H1 (cell line): ENCODE measurements at regions not wholly inside any gene's neighbourhood (a gene's known extent, or its start where the extent isn't known, plus 50 kb on each side); places are given as distances from the start of the nearest gene placed in this dataset.

Experiments used
- BCL11A ChIP-seq, 2 experiments: IDR thresholded peaks; one replicate each; pipeline ENCODE4 v1.6.1; 2011; ENCODE audit warnings: low read depth in 2 of 2, low read length in 2 of 2, mild to moderate bottlenecking in 2 of 2
- JUND ChIP-seq: IDR thresholded peaks from 2 replicates; pipeline ENCODE4 v1.6.1; 2011; ENCODE audit warnings: mild to moderate bottlenecking, improper control_type of control experiment, low read length
- NRF1 ChIP-seq: IDR thresholded peaks from 2 replicates; pipeline ENCODE4 v1.6.1; 2011; ENCODE audit warnings: mild to moderate bottlenecking, low read depth, low read length, improper control_type of control experiment
- POLR2A ChIP-seq, 2 experiments: IDR thresholded peaks; 1 replicate in 1 of 2; 2 replicates in 1 of 2; pipeline ENCODE4 v1.6.1; 2011; ENCODE audit warnings: low read depth in 2 of 2, low read length in 2 of 2, mild to moderate bottlenecking in 2 of 2; ENCODE audit errors: control extremely low read depth in 1 of 2
- RFX5 ChIP-seq: IDR thresholded peaks from 2 replicates; pipeline ENCODE4 v1.6.1; 2011; ENCODE audit warnings: low read depth, low read length, improper control_type of control experiment, borderline replicate concordance
- TEAD4 ChIP-seq: IDR thresholded peaks from 2 replicates; pipeline ENCODE4 v1.6.1; 2012; ENCODE audit warnings: low read depth, low read length, inconsistent platforms, mixed read lengths
- TF ChIP-seq, protein P1 (sequence below), 3 experiments: IDR thresholded peaks; 1 replicate in 2 of 3; 2 replicates in 1 of 3; pipeline versions ENCODE4 v1.5.1 to v1.6.1; 2011; ENCODE audit warnings: low read length in 3 of 3, mild to moderate bottlenecking in 3 of 3, inconsistent platforms in 2 of 3, low read depth in 1 of 3, moderate library complexity in 1 of 3; ENCODE audit not compliant: insufficient read depth in 1 of 3; ENCODE audit errors: control extremely low read depth in 1 of 3
- TF ChIP-seq, protein P2 (sequence below): IDR thresholded peaks from 2 replicates; pipeline ENCODE4 v1.6.1; 2012; ENCODE audit warnings: low read length, inconsistent platforms

DNA sequence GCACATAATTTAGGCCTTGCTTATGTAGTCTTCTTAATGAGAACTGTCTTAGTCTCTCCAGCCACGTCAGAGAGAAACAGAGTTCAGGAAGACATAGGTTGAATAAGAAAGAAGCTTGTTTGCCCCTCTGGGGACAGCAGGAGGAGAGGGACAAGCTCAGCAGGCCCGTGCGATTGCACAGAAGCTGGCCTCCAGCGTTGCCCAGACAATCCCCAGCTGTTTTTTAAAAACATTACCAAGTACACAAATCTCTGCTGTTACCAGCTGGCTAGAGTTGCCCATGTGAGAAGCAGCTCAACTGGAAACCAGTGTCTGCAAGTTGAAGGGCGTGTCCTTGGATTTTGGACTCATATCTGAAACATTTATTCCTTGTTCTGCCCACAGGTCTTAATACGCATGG, 232.6 kb downstream of the EFCAB11 start:
- TF ChIP-seq, protein P1, sequence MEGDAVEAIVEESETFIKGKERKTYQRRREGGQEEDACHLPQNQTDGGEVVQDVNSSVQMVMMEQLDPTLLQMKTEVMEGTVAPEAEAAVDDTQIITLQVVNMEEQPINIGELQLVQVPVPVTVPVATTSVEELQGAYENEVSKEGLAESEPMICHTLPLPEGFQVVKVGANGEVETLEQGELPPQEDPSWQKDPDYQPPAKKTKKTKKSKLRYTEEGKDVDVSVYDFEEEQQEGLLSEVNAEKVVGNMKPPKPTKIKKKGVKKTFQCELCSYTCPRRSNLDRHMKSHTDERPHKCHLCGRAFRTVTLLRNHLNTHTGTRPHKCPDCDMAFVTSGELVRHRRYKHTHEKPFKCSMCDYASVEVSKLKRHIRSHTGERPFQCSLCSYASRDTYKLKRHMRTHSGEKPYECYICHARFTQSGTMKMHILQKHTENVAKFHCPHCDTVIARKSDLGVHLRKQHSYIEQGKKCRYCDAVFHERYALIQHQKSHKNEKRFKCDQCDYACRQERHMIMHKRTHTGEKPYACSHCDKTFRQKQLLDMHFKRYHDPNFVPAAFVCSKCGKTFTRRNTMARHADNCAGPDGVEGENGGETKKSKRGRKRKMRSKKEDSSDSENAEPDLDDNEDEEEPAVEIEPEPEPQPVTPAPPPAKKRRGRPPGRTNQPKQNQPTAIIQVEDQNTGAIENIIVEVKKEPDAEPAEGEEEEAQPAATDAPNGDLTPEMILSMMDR (IDR thresholded peaks at IDR 0.05; ENCODE audit: control extremely low read depth in 1 of 3, insufficient read depth in 1 of 3, low read depth in 1 of 3, low read length in 3 of 3): no peak
- TF ChIP-seq JUND (no peak), NRF1 (no peak), POLR2A (IDR thresholded peaks at IDR 0.05; ENCODE audit: control extremely low read depth in 1 of 2, low read depth in 2 of 2, low read length in 2 of 2) (no peak), RFX5 (no peak), BCL11A (IDR thresholded peaks at IDR 0.05; ENCODE audit: low read depth in 2 of 2, low read length in 2 of 2) (no peak), TEAD4 (no peak)
- TF ChIP-seq, protein P2, sequence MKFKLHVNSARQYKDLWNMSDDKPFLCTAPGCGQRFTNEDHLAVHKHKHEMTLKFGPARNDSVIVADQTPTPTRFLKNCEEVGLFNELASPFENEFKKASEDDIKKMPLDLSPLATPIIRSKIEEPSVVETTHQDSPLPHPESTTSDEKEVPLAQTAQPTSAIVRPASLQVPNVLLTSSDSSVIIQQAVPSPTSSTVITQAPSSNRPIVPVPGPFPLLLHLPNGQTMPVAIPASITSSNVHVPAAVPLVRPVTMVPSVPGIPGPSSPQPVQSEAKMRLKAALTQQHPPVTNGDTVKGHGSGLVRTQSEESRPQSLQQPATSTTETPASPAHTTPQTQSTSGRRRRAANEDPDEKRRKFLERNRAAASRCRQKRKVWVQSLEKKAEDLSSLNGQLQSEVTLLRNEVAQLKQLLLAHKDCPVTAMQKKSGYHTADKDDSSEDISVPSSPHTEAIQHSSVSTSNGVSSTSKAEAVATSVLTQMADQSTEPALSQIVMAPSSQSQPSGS: no peak
